ENCODE measurements at regions not wholly inside any gene's neighbourhood (a gene's known extent, or its start where the extent isn't known, plus 50 kb on each side); places are given as distances from the start of the nearest gene placed in this dataset.

DNA sequence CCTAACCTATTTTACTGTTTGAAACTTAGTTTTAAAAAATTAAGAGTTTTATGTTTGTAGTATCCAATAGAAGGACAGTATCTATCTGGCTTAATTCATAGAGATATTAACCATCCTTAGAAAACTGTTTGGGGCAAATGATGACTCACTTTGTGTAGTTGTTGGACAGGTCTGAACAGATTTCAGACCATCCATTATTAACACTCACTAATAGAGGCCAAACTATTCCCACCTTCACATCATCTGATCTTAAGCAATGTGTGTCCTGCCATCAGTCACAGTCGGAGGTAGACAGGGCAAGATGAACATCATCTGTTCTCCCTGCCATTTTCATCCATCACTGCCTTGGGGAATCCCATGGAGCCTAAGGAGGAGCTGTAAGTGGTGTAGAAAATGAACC, 164.6 kb upstream of the DCC start:
- H3K27me3 ChIP-seq (ENCODE audit: control insufficient read depth, insufficient read depth, low read length), result no peaks in the 10 kb centered on the region
- no peak overlapping the region for H3K4me3 ChIP-seq (ENCODE audit: low read depth, low read length)
- no peak for DNase-seq (ENCODE audit: low read depth)
- POLR2A ChIA-PET, result no interaction called here
- TF ChIP-seq, protein P1, sequence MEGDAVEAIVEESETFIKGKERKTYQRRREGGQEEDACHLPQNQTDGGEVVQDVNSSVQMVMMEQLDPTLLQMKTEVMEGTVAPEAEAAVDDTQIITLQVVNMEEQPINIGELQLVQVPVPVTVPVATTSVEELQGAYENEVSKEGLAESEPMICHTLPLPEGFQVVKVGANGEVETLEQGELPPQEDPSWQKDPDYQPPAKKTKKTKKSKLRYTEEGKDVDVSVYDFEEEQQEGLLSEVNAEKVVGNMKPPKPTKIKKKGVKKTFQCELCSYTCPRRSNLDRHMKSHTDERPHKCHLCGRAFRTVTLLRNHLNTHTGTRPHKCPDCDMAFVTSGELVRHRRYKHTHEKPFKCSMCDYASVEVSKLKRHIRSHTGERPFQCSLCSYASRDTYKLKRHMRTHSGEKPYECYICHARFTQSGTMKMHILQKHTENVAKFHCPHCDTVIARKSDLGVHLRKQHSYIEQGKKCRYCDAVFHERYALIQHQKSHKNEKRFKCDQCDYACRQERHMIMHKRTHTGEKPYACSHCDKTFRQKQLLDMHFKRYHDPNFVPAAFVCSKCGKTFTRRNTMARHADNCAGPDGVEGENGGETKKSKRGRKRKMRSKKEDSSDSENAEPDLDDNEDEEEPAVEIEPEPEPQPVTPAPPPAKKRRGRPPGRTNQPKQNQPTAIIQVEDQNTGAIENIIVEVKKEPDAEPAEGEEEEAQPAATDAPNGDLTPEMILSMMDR (IDR thresholded peaks at IDR 0.05; ENCODE audit: insufficient read depth, low read depth, low read length), result no peak
- CTCF ChIA-PET, result no interaction called here
- no peaks in the 10 kb centered on the region for H3K36me3 ChIP-seq (ENCODE audit: control insufficient read depth, insufficient read depth, low read length)

DNA sequence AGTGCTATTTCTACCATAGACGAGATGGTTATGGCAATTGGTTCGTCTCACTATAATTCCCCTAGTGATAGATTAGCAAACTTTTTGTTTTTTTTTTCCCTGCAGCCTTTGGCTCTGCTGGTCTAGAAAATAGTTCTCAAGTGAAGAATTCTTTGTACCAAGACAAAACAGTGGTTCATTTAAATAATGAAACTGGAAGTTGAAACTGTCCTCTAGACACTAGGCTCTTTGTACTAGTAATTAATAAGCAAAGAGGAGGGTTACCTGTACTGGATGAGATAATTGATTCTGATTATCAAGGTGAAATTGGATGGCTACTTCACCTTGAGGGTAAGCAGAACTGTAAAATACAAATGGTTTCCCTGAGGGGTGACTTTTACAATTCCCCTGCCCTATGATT, 156.9 kb upstream of the DCC start:
- TF ChIP-seq, protein P1 (IDR thresholded peaks at IDR 0.05; ENCODE audit: insufficient read depth, low read depth, low read length), result no peak
- Histone ChIP-seq H3K27me3 (ENCODE audit: control insufficient read depth, insufficient read depth, low read length) (no peaks in the 10 kb centered on the region), H3K36me3 (ENCODE audit: control insufficient read depth, insufficient read depth, low read length) (no peaks in the 10 kb centered on the region), H3K4me3 (ENCODE audit: low read depth, low read length) (no peak overlapping the region)
- DNase-seq (ENCODE audit: low read depth), result no peak
- ChIA-PET POLR2A (no interaction called here), CTCF (no interaction called here)

DNA sequence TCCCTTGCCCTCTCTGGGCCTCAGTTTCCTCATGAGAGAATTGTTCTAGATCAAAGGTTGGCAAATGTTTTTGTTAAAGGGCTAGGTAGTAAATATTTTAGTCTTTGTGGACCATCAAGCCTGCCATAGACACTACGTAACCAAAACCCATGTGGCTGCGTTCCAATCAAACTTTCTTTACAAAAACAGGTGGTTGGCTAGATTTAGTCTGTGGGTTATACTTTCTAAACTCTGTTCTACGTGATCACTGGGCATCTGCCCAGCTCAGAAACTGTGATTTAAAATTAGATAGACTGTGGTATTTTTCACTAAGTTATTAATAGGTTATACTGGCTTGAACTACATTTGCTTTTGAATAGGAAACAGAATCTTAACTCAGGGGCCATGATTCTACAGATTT, 149.8 kb upstream of the DCC start:
- ChIA-PET CTCF (no interaction called here), POLR2A (no interaction called here)
- H3K27me3 ChIP-seq (ENCODE audit: control insufficient read depth, insufficient read depth, low read length), result no peaks in the 10 kb centered on the region
- no peak for DNase-seq (ENCODE audit: low read depth)
- no peak overlapping the region for H3K4me3 ChIP-seq (ENCODE audit: low read depth, low read length)
- TF ChIP-seq, protein P1 (IDR thresholded peaks at IDR 0.05; ENCODE audit: insufficient read depth, low read depth, low read length), result no peak
- no peaks in the 10 kb centered on the region for H3K36me3 ChIP-seq (ENCODE audit: control insufficient read depth, insufficient read depth, low read length)

- ChIA-PET CTCF (no interaction called here), POLR2A (no interaction called here)
- DNase-seq (ENCODE audit: low read depth), result no peak
- Histone ChIP-seq H3K4me3 (ENCODE audit: low read depth, low read length) (no peak overlapping the region), H3K27me3 (ENCODE audit: control insufficient read depth, insufficient read depth, low read length) (no peaks in the 10 kb centered on the region), H3K36me3 (ENCODE audit: control insufficient read depth, insufficient read depth, low read length) (no peaks in the 10 kb centered on the region)
- TF ChIP-seq, protein P1 (IDR thresholded peaks at IDR 0.05; ENCODE audit: insufficient read depth, low read depth, low read length), result no peak
Observed at GRCh38 chr18:52190631-52191030, 149.4 kb upstream of the DCC start.

- CTCF ChIA-PET, result no interaction called here
- H3K4me3 ChIP-seq (ENCODE audit: low read depth, low read length), result no peak overlapping the region
- POLR2A ChIA-PET, result no interaction called here
- no peaks in the 10 kb centered on the region for H3K36me3 ChIP-seq (ENCODE audit: control insufficient read depth, insufficient read depth, low read length)
- no peak for DNase-seq (ENCODE audit: low read depth)
- TF ChIP-seq, protein P1 (IDR thresholded peaks at IDR 0.05; ENCODE audit: insufficient read depth, low read depth, low read length), result no peak
- no peaks in the 10 kb centered on the region for H3K27me3 ChIP-seq (ENCODE audit: control insufficient read depth, insufficient read depth, low read length)
Observed at GRCh38 chr18:52200406-52200805, 139.6 kb upstream of the DCC start.
